K562 (cell line): ENCODE measurements at regions not wholly inside any gene's neighbourhood (a gene's known extent, or its start where the extent isn't known, plus 50 kb on each side); places are given as distances from the start of the nearest gene placed in this dataset.

ENCODE experiments used
- BHLHE40 ChIP-seq: IDR thresholded peaks from 2 replicates; pipeline ENCODE4 v1.6.1; 2011; ENCODE audit warnings: low read length, improper control_type of control experiment
- NCOA2 ChIP-seq, 2 experiments: fragments of 450-650 bp; IDR thresholded peaks; 2 replicates each; pipeline ENCODE4 v1.6.1; 2018; ENCODE audit warnings: mild to moderate bottlenecking in 2 of 2, moderate library complexity in 1 of 2; ENCODE audit not compliant: partially characterized antibody in 2 of 2
- NR2C2 ChIP-seq, 2 experiments: fragments of 200-800 bp in 1 of 2; sonication (Bioruptor generic) in 1 of 2; sonication (generic) in 1 of 2; formaldehyde crosslinking in 1 of 2; IDR thresholded peaks; 2 replicates each; pipeline versions ENCODE4 v1.6.1 to v1.8.0; 2016 to 2022; ENCODE audit warnings: mild to moderate bottlenecking in 1 of 2, missing compliant biosample characterization in 1 of 2, missing genetic modification characterization in 1 of 2, missing genetic modification reagents in 1 of 2
- SMARCE1 ChIP-seq: fragments of 450-650 bp; IDR thresholded peaks from 2 replicates; pipeline ENCODE4 v1.7.1; 2016; ENCODE audit warnings: mild to moderate bottlenecking
- ZBTB33 ChIP-seq: sonication (generic); formaldehyde crosslinking; IDR thresholded peaks from 2 replicates; pipeline ENCODE4 v1.8.1; 2023; ENCODE audit warnings: mild to moderate bottlenecking, missing genetic modification reagents
- ZNF318 ChIP-seq, 2 experiments: fragments of 450-650 bp; IDR thresholded peaks; 2 replicates each; pipeline ENCODE4 v1.6.1; 2016; ENCODE audit warnings: mild to moderate bottlenecking in 2 of 2, borderline replicate concordance in 1 of 2, low read depth in 1 of 2, moderate library complexity in 1 of 2
- ZNF511 ChIP-seq: sonication (generic); formaldehyde crosslinking; IDR thresholded peaks from 2 replicates; pipeline ENCODE4 v1.8.0; 2022; ENCODE audit warnings: mild to moderate bottlenecking, missing genetic modification reagents
- TF ChIP-seq, protein P1 (sequence below), 3 experiments: IDR thresholded peaks in 2 of 3; conservative IDR thresholded peaks in 1 of 3; 2 replicates each; pipeline ENCODE4 v1.5.1; 2011 to 2012; ENCODE audit warnings: low read length in 3 of 3, mild to moderate bottlenecking in 3 of 3, control low read depth in 2 of 3, improper control_type of control experiment in 1 of 3, inconsistent platforms in 1 of 3, low read depth in 1 of 3, mixed read lengths in 1 of 3, moderate library complexity in 1 of 3; ENCODE audit not compliant: insufficient read depth in 2 of 3

DNA sequence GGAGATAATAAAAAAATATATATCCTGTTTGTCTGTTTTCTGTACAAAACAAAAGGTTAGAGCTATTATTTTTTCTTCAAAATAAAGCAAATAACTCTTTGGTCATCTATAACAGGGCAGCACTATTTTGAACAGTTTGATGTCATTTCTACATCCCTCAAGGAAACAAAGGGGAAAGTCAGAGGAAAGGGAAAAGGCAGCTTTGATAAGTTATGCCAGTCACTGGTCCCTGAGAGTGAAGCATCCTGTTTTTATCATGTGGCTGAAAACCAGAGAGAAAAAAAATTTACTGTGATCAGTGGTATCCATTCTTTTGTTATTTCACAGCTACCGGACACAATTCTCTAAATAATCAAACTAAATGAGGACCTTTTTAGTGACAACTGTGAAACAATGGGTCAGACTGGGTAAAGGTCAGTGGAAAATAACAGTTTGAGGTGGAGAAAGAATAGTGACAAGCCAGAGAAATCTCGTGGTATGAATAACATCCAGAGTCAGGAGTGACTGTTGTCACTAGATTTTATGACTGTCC lies 356.0 kb downstream of the HDGFL1 start:
- TF ChIP-seq BHLHE40 (no peak), ZBTB33 (CRISPR knock-in tag) (no peak), ZNF511 (CRISPR knock-in tag) (no peak), ZNF318 (IDR thresholded peaks at IDR 0.05; ENCODE audit: borderline replicate concordance in 1 of 2, low read depth in 1 of 2) (no peak), SMARCE1 (no peak), NCOA2 (IDR thresholded peaks at IDR 0.05; ENCODE audit: partially characterized antibody in 2 of 2) (no peak), NR2C2 (CRISPR knock-in tag; IDR thresholded peaks at IDR 0.05) (no peak), NR2C2 (tag; IDR thresholded peaks at IDR 0.05) (no peak)
- TF ChIP-seq, protein P1, sequence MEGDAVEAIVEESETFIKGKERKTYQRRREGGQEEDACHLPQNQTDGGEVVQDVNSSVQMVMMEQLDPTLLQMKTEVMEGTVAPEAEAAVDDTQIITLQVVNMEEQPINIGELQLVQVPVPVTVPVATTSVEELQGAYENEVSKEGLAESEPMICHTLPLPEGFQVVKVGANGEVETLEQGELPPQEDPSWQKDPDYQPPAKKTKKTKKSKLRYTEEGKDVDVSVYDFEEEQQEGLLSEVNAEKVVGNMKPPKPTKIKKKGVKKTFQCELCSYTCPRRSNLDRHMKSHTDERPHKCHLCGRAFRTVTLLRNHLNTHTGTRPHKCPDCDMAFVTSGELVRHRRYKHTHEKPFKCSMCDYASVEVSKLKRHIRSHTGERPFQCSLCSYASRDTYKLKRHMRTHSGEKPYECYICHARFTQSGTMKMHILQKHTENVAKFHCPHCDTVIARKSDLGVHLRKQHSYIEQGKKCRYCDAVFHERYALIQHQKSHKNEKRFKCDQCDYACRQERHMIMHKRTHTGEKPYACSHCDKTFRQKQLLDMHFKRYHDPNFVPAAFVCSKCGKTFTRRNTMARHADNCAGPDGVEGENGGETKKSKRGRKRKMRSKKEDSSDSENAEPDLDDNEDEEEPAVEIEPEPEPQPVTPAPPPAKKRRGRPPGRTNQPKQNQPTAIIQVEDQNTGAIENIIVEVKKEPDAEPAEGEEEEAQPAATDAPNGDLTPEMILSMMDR (IDR thresholded peaks at IDR 0.05 in 2 of 3, conservative IDR thresholded peaks at IDR 0.05 in 1 of 3; ENCODE audit: insufficient read depth in 2 of 3, low read depth in 1 of 3, low read length in 3 of 3), result no peak
